ENCODE measurements at regions not wholly inside any gene's neighbourhood (a gene's known extent, or its start where the extent isn't known, plus 50 kb on each side); places are given as distances from the start of the nearest gene placed in this dataset.

GRCh38 chr5:90096415-90097081, 313.0 kb downstream of the CETN3 start:
- H3K4me1 ChIP-seq, result no peaks in the 10 kb centered on the region
- H3K9me3 ChIP-seq, result no peaks in the 10 kb centered on the region
- in situ Hi-C loops (cut with MboI; ENCODE audit: low pct_ligation_motif_present in 1 of 4, low pct_unique_long_range_greater_than_20kb in 1 of 4, low sequenced_read_pairs in 3 of 4), result no loop called here
- no peak overlapping the region for H3K4me3 ChIP-seq
- WGBS, 2 donors (ENCODE audit: low coverage in 1 of 2), result 88 to 90% methylated on average over 5 to 6 of the region's 6 CpGs
- intact Hi-C loops (cut with DNase I; ENCODE audit: low total_unique reads), result no loop called here
- TF ChIP-seq CTCF (IDR thresholded peaks at IDR 0.05), result no peak
- TF ChIP-seq POLR2A (IDR thresholded peaks at IDR 0.05), result no peak
- no peak for TF ChIP-seq EP300 (IDR thresholded peaks at IDR 0.05; ENCODE audit: low read depth)
- no peak for TF ChIP-seq POLR2AphosphoS5 (IDR thresholded peaks at IDR 0.05)
- no peaks in the 10 kb centered on the region for H3K27me3 ChIP-seq
- no peak overlapping the region for H3K27ac ChIP-seq
- DNase-seq, result no peak
- no peaks in the 10 kb centered on the region for H3K36me3 ChIP-seq

DNA sequence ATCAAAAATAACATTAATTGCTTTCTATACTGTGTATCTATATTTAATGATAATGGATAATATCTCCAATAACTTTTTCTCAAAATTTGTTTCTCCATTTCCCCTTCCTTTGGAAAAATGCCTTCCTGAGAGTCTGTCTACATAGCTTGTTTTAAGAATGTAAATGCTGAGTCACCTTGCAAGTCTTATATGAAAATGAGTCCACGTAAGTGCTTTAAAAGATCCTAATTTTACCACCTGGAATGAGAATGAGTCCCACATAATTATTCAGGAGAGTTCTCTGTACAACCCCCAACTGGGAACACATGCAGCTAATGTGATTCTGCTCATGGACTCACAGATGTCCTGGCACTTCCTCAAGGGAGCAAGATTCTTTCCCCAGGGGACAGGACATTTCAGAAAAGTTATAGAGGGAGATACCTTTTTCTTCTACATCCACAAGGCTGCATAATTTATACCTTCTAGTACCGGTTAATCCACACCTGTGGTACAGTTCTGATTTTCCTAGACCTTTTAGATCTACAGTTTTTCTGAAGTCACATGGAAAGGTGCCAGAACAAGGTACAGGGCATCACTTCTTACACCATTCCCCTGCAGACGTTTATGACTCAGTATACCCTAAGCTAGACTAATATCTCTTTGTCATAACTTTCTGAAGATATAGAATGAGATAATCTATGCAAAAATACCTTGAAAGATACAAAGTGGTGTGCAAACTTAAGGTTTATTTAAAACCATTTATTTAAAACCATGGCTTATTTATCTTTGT, 314.1 kb downstream of the CETN3 start:
- H3K4me1 ChIP-seq, result no peaks in the 10 kb centered on the region
- DNase-seq, result no peak
- H3K27ac ChIP-seq, result no peak overlapping the region
- intact Hi-C loops (cut with DNase I; ENCODE audit: low total_unique reads) (no loop called here), in situ Hi-C loops (cut with MboI; ENCODE audit: low pct_ligation_motif_present in 1 of 4, low pct_unique_long_range_greater_than_20kb in 1 of 4, low sequenced_read_pairs in 3 of 4) (no loop called here)
- H3K27me3 ChIP-seq, result no peaks in the 10 kb centered on the region
- H3K9me3 ChIP-seq, result no peaks in the 10 kb centered on the region
- H3K36me3 ChIP-seq, result no peaks in the 10 kb centered on the region
- TF ChIP-seq CTCF (IDR thresholded peaks at IDR 0.05), result no peak
- TF ChIP-seq EP300 (IDR thresholded peaks at IDR 0.05; ENCODE audit: low read depth), result no peak
- TF ChIP-seq POLR2A (IDR thresholded peaks at IDR 0.05), result no peak
- TF ChIP-seq POLR2AphosphoS5 (IDR thresholded peaks at IDR 0.05), result no peak
- H3K4me3 ChIP-seq, result no peak overlapping the region
- 78 to 83% methylated on average over 3 of the region's 3 CpGs for WGBS, 2 donors (ENCODE audit: low coverage in 1 of 2)

DNA sequence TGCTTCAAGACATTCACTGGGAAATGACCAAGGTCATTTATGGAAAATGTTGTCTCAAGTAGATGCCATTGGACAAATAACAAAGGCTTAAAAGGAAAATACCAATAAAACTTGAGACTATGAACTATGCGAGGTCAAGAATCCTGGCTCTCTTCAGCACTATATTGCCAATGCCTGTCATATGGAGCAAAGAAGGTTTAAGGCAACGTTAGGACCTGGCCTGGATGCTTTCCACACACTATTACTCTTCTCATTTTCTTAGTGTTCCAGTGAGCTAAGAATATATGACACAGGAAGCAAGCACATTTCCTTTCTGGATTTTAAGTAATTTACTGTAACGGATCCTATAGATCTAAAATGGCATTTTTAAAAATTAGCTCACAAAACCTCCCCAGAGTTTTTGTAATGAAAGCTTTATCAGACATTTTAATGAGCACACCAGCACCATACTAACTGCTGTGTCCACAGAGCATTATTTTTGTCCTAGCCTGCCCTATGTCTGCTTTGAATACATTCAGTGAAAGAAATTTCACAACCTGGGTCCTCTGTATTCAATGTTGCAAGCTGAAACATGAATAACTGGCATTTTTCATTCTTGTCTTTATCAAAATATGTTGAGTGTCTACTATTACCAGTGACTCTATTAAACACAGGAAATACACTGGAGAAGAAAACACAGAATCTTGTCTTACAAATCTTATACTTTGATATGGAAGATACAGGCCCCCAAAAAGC, 315.6 kb downstream of the CETN3 start:
- no peaks in the 10 kb centered on the region for H3K27me3 ChIP-seq
- 21 to 22% methylated on average over 3 of the region's 3 CpGs for WGBS, 2 donors (ENCODE audit: low coverage in 1 of 2)

More for the DNA sequence above, 315.6 kb downstream of the CETN3 start:
- no peak overlapping the region for H3K27ac ChIP-seq
- TF ChIP-seq POLR2A (IDR thresholded peaks at IDR 0.05) (no peak), EP300 (IDR thresholded peaks at IDR 0.05; ENCODE audit: low read depth) (no peak), POLR2AphosphoS5 (IDR thresholded peaks at IDR 0.05) (peak in 1 of 3 donors; percentile 37), CTCF (IDR thresholded peaks at IDR 0.05) (no peak)
- H3K4me3 ChIP-seq, result no peak overlapping the region
- in situ Hi-C loops (cut with MboI; ENCODE audit: low pct_ligation_motif_present in 1 of 4, low pct_unique_long_range_greater_than_20kb in 1 of 4, low sequenced_read_pairs in 3 of 4), result no loop called here
- no peaks in the 10 kb centered on the region for H3K36me3 ChIP-seq
- intact Hi-C loops (cut with DNase I; ENCODE audit: low total_unique reads), result no loop called here
- no peak for DNase-seq
- peaks cover 0 to 8% of the 10 kb centered on the region in 2 donors for H3K9me3 ChIP-seq
- H3K4me1 ChIP-seq, result no peaks in the 10 kb centered on the region
